CD4-positive, alpha-beta T cell treated with Interleukin-21 for 1 hour (primary cell): ENCODE measurements at regions not wholly inside any gene's neighbourhood (a gene's known extent, or its start where the extent isn't known, plus 50 kb on each side); places are given as distances from the start of the nearest gene placed in this dataset.
"Not testable (repeated sequence)": the region's sequence is repeated elsewhere in the genome, so short reads cannot be mapped to it uniquely, and the experiment has no call there.

Experiments
- DNase-seq: peaks from one replicate; pipeline ENCODE4 v3.0.0-alpha.2; 2020

GRCh38 chr5:91864962-91865361 lies 481.8 kb upstream of the ARRDC3 start:
- DNase-seq, result no peak

- DNase-seq, result no peak
These were observed 468.6 kb upstream of the ARRDC3 start for GRCh38 chr5:91851670-91852069.

- no peak for DNase-seq
These were observed 466.9 kb upstream of the ARRDC3 start for GRCh38 chr5:91850031-91850430.

GRCh38 chr5:91849069-91849468 lies 466.0 kb upstream of the ARRDC3 start:
- DNase-seq, result no peak

GRCh38 chr5:91848453-91848852 lies 465.3 kb upstream of the ARRDC3 start:
- no peak for DNase-seq

GRCh38 chr5:91841423-91841822 lies 458.3 kb upstream of the ARRDC3 start:
- no peak for DNase-seq

- DNase-seq, result no peak
These were observed 457.3 kb upstream of the ARRDC3 start for GRCh38 chr5:91840412-91840811.

GRCh38 chr5:91839721-91840120 lies 456.6 kb upstream of the ARRDC3 start:
- no peak for DNase-seq

GRCh38 chr5:91839233-91839632 lies 456.1 kb upstream of the ARRDC3 start:
- DNase-seq, result no peak

- no peak for DNase-seq
These were observed 447.3 kb upstream of the ARRDC3 start for GRCh38 chr5:91830361-91830953.

GRCh38 chr5:91825618-91826017 lies 442.5 kb upstream of the ARRDC3 start:
- no peak for DNase-seq

- DNase-seq, result no peak
These were observed 441.3 kb upstream of the ARRDC3 start for GRCh38 chr5:91824406-91824805.

GRCh38 chr5:91820874-91821273 lies 437.8 kb upstream of the ARRDC3 start:
- DNase-seq, result no peak

GRCh38 chr5:91816681-91817080 lies 433.6 kb upstream of the ARRDC3 start:
- no peak for DNase-seq

GRCh38 chr5:91797576-91797975 lies 414.5 kb upstream of the ARRDC3 start:
- no peak for DNase-seq

GRCh38 chr5:91794856-91795548 lies 411.9 kb upstream of the ARRDC3 start:
- DNase-seq, result no peak

- DNase-seq, result no peak
These were observed 411.3 kb upstream of the ARRDC3 start for GRCh38 chr5:91794455-91794854.

- no peak for DNase-seq
These were observed 404.6 kb upstream of the ARRDC3 start for GRCh38 chr5:91787718-91788117.

- no peak for DNase-seq
These were observed 394.6 kb upstream of the ARRDC3 start for GRCh38 chr5:91777671-91778070.

GRCh38 chr5:91776249-91776648 lies 393.1 kb upstream of the ARRDC3 start:
- no peak for DNase-seq

- DNase-seq, result no peak
These were observed 387.3 kb upstream of the ARRDC3 start for GRCh38 chr5:91770400-91770799.

- DNase-seq, result not testable (repeated sequence)
These were observed 374.3 kb upstream of the ARRDC3 start for GRCh38 chr5:91757383-91757782.

- no peak for DNase-seq
These were observed 371.9 kb upstream of the ARRDC3 start for GRCh38 chr5:91754990-91755389.

- not testable (repeated sequence) for DNase-seq
These were observed 361.4 kb upstream of the ARRDC3 start for GRCh38 chr5:91744470-91744869.

GRCh38 chr5:91742550-91742949 lies 359.4 kb upstream of the ARRDC3 start:
- no peak for DNase-seq
